ENCODE measurements at regions not wholly inside any gene's neighbourhood (a gene's known extent, or its start where the extent isn't known, plus 50 kb on each side); places are given as distances from the start of the nearest gene placed in this dataset.

DNA sequence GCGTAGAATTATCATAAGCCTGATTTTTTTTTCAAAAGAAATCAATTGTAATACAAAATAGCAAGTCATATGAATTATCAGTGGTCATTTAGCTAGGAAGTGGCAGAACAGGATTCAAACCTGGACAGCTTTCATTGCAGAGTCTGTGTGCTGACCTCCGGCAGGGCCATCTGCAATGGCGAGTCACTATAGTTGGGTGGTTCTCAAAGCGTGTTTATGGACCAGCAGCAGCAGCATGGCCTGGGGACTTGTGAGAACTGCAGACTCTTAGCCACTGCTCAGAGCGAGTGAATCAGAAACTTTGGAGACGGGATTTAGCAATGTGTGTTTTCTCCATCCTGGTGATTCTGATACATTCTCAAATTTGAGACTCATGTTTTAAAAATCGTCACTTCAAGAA is 202.3 kb upstream of the SUCLG2 start:
- H3K4me3 ChIP-seq (ENCODE audit: low read depth, low read length): no peak overlapping the region
- Mint-ChIP-seq H3K4me3 (ENCODE audit: unreplicated experiment) (no peak overlapping the region), H3K27ac (ENCODE audit: unreplicated experiment) (no peak overlapping the region), H3K4me1 (ENCODE audit: low read depth, unreplicated experiment) (peaks cover 19% of the 10 kb centered on the region), H3K9me3 (ENCODE audit: unreplicated experiment) (no peaks in the 10 kb centered on the region), H3K27me3 (ENCODE audit: insufficient read depth, unreplicated experiment) (no peaks in the 10 kb centered on the region), H3K36me3 (ENCODE audit: insufficient read depth, unreplicated experiment) (no peaks in the 10 kb centered on the region)
- H3K27me3 ChIP-seq (replicated peaks; ENCODE audit: control insufficient read depth, insufficient read depth, low read length): no peaks in the 10 kb centered on the region; the same call in 1 of the 2 replicates
- DNase-seq: no peak
- TF ChIP-seq, protein P1, sequence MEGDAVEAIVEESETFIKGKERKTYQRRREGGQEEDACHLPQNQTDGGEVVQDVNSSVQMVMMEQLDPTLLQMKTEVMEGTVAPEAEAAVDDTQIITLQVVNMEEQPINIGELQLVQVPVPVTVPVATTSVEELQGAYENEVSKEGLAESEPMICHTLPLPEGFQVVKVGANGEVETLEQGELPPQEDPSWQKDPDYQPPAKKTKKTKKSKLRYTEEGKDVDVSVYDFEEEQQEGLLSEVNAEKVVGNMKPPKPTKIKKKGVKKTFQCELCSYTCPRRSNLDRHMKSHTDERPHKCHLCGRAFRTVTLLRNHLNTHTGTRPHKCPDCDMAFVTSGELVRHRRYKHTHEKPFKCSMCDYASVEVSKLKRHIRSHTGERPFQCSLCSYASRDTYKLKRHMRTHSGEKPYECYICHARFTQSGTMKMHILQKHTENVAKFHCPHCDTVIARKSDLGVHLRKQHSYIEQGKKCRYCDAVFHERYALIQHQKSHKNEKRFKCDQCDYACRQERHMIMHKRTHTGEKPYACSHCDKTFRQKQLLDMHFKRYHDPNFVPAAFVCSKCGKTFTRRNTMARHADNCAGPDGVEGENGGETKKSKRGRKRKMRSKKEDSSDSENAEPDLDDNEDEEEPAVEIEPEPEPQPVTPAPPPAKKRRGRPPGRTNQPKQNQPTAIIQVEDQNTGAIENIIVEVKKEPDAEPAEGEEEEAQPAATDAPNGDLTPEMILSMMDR (IDR thresholded peaks at IDR 0.05; ENCODE audit: insufficient read depth in 1 of 2, low read depth in 1 of 2, low read length in 1 of 2, severe bottlenecking in 1 of 2, unreplicated experiment in 1 of 2): no peak
- no TSS peak for BruUV-seq (replicated peaks)
- ChIA-PET POLR2A (no interaction called here), CTCF (no interaction called here)
- intact Hi-C loops (cut with micrococcal nuclease; ENCODE audit: unreplicated experiment): no loop called here
- H3K9me3 ChIP-seq: no peaks in the 10 kb centered on the region
- no peaks in the 10 kb centered on the region for H3K36me3 ChIP-seq (ENCODE audit: control insufficient read depth, insufficient read depth, low read length)
- no peaks in the 10 kb centered on the region; the same call in 1 of the 2 replicates for H3K4me1 ChIP-seq

DNA sequence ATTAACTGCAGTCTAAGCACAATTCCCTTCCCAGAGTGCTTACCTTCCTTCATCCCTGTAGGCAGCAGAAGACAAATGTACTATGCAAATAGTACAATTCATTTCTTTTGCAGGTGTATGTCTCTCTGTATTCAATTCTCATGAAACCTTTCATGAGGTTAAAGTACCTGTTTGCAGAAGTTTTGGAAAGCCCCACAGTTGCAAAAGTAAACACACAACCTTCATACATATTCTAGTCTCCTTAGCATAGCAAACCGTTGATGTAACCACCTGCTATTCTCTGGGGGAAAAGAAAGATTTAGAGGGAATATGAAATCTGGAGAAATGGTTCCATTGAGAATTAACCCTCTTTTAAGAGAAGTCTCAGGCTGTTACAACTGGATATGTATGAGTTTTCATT is 200.3 kb upstream of the SUCLG2 start:
- intact Hi-C loops (cut with micrococcal nuclease; ENCODE audit: unreplicated experiment): no loop called here
- no peak overlapping the region for H3K27ac Mint-ChIP-seq (ENCODE audit: unreplicated experiment)
- no peaks in the 10 kb centered on the region for H3K36me3 Mint-ChIP-seq (ENCODE audit: insufficient read depth, unreplicated experiment)
- no peaks in the 10 kb centered on the region for H3K27me3 Mint-ChIP-seq (ENCODE audit: insufficient read depth, unreplicated experiment)
- POLR2A ChIA-PET: no interaction called here
- H3K4me3 Mint-ChIP-seq (ENCODE audit: unreplicated experiment): no peak overlapping the region
- Histone ChIP-seq H3K9me3 (no peaks in the 10 kb centered on the region), H3K27me3 (replicated peaks; ENCODE audit: control insufficient read depth, insufficient read depth, low read length) (no peaks in the 10 kb centered on the region), H3K36me3 (ENCODE audit: control insufficient read depth, insufficient read depth, low read length) (no peaks in the 10 kb centered on the region), H3K4me3 (ENCODE audit: low read depth, low read length) (no peak overlapping the region), H3K4me1 (no peaks in the 10 kb centered on the region; the same call in 1 of the 2 replicates)
- TF ChIP-seq, protein P1 (IDR thresholded peaks at IDR 0.05; ENCODE audit: insufficient read depth in 1 of 2, low read depth in 1 of 2, low read length in 1 of 2, severe bottlenecking in 1 of 2, unreplicated experiment in 1 of 2): no peak
- H3K4me1 Mint-ChIP-seq (ENCODE audit: low read depth, unreplicated experiment): peaks cover 19% of the 10 kb centered on the region
- no peaks in the 10 kb centered on the region for H3K9me3 Mint-ChIP-seq (ENCODE audit: unreplicated experiment)
- no TSS peak for BruUV-seq (replicated peaks)
- peak in 1 of 2 experiments; percentile 14 for DNase-seq
- CTCF ChIA-PET: no interaction called here

DNA sequence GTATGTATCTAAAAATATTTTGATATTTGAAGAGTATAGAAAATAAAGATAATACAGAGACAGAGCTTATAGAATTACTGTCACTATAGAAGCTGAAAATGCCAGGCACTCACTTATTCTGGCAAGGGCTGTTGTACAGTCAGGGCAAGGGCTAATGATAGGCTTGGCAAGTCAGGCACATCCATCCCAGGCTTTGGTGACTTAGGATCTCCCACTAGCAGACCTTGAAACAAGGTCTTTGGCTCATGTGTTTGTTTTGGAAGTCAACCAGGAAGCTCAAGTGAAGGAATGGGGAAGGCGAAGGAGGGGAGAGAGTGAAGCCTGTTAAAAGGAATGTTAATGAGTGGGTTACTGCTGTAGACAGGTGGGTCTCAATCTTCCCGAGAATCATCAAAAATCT is 199.1 kb upstream of the SUCLG2 start:
- intact Hi-C loops (cut with micrococcal nuclease; ENCODE audit: unreplicated experiment): no loop called here
- Histone ChIP-seq H3K36me3 (ENCODE audit: control insufficient read depth, insufficient read depth, low read length) (no peaks in the 10 kb centered on the region), H3K27me3 (replicated peaks; ENCODE audit: control insufficient read depth, insufficient read depth, low read length) (no peaks in the 10 kb centered on the region), H3K4me1 (no peaks in the 10 kb centered on the region; the same call in 1 of the 2 replicates), H3K4me3 (ENCODE audit: low read depth, low read length) (no peak overlapping the region), H3K9me3 (no peaks in the 10 kb centered on the region)
- TF ChIP-seq, protein P1 (IDR thresholded peaks at IDR 0.05; ENCODE audit: insufficient read depth in 1 of 2, low read depth in 1 of 2, low read length in 1 of 2, severe bottlenecking in 1 of 2, unreplicated experiment in 1 of 2): no peak
- H3K27ac Mint-ChIP-seq (ENCODE audit: unreplicated experiment): no peak overlapping the region
- CTCF ChIA-PET: no interaction called here
- H3K36me3 Mint-ChIP-seq (ENCODE audit: insufficient read depth, unreplicated experiment): no peaks in the 10 kb centered on the region
- H3K4me3 Mint-ChIP-seq (ENCODE audit: unreplicated experiment): no peak overlapping the region
- H3K4me1 Mint-ChIP-seq (ENCODE audit: low read depth, unreplicated experiment): peaks cover 19% of the 10 kb centered on the region
- BruUV-seq (replicated peaks): no TSS peak
- no peaks in the 10 kb centered on the region for H3K9me3 Mint-ChIP-seq (ENCODE audit: unreplicated experiment)
- peaks cover 2% of the 10 kb centered on the region for H3K27me3 Mint-ChIP-seq (ENCODE audit: insufficient read depth, unreplicated experiment)
- POLR2A ChIA-PET: no interaction called here
- DNase-seq: no peak
